Left cardiac atrium (tissue), 4 donors: ENCODE measurements at regions not wholly inside any gene's neighbourhood (a gene's known extent, or its start where the extent isn't known, plus 50 kb on each side); places are given as distances from the start of the nearest gene placed in this dataset.
"Not testable (repeated sequence)": the region's sequence is repeated elsewhere in the genome, so short reads cannot be mapped to it uniquely, and the experiment has no call there.

Source experiments
- ATAC-seq, 2 donors: fragments of 200-7000 bp; cut with Tn5 transposase; one replicate each; pipeline ENCODE4 v1.9.1; 2020; ENCODE audit warnings: mild to moderate bottlenecking in 2 of 2, moderate library complexity in 2 of 2
- DNase-seq: peaks from one replicate; pipeline ENCODE4 v3.0.0-alpha.2; 2020
- intact Hi-C, 2 donors: fragments of 100-400 bp; cut with DNase I; formaldehyde crosslinking; loops; one replicate each; pipeline versions ENCODE4 v1.14.1 to v1.15.1; 2022 to 2023
- donor health status: DM: no; HTN: yes; CAD: no.
- donor health status: DM: no; HTN: yes; CAD: no; lungs with severe emphysema.
- donor health status: DM: yes; HTN: yes; CAD: no.
- donor health status: Dilated cardiomyopathy.

DNA sequence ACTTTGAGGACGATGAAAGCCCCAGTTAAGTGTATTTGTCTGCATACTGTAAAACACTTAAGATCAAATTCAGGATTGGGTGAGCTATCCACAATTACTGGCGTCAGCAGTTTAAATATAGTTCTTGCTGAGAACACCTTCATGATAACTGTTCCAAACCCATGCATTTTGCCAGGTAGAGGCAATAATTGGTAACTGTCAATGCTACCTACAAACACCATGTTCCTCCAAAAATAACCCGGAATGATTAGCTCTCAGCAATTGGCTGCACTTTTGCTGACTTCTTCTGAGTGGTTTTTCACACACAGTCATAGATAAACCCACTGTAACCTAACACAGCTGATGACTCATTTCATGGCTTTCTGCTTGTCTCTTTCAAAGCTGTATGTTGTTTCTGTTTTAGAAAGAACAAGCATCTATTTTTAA, 1358.6 kb upstream of the GJE1 start:
- DNase-seq (no peak), ATAC-seq (peak; percentile 96 to 98)
- intact Hi-C loops, result no loop called here

DNA sequence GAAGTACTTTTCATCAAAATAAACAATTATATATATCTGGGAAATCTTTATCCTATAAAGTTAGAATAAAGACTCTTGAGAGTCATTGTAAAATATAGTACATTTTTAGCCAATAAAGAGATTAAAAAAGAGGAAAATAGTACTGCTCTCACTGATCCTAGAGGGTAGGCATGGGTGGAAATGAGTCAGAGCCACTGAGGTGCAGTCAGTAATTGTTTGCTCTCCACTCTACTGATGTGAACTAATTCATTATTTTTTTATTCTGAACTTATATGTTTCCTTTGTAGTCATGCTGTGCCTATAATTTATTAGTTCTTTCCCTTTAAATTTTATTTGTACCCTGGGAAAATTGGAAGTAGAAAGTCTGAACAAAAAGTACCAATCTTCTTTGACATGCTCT, 1359.4 kb upstream of the GJE1 start:
- intact Hi-C loops, result no loop called here
- DNase-seq (no peak), ATAC-seq (peak in 1 of 2 donors; percentile 51)

DNA sequence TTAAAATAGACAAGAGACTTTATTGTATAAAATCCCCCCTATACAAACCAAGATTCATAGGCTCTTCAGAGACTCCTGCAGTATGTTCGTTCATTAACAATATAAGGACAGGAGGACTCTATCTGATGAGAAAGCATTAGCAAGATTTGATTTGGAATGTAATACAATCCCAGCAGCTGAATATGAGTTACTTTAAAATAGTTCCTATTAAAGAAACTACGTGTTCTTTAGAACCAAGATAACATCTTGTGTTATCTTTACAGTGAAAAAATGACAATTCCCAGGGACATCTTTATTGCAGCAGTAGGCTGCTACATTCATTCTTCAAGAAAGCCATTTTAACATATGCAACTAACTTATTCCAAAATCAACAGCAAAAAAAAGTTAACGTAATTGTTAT, 1360.1 kb upstream of the GJE1 start:
- ATAC-seq, result no peak
- no peak for DNase-seq
- intact Hi-C loops, result no loop called here

DNA sequence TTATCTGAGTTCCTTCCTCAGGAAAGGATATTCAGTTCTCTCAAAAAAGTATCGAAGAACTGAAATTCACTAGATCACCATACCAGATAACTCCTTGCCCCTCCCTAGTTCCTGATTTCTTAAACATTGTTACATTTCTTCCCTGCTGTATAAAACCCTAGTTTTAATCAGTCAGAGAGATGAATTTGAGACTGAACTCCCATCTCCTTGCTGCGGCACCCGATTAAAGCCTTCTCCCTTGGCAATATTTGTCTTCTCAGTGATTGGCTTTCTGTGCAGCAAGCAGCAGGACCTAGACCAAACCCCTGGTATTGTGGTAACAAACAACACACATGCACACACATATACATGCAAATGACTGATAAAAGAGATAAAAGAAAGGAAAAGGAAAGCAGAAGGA, 1364.6 kb upstream of the GJE1 start:
- no peak for ATAC-seq
- intact Hi-C loops, result no loop called here
- no peak for DNase-seq

DNA sequence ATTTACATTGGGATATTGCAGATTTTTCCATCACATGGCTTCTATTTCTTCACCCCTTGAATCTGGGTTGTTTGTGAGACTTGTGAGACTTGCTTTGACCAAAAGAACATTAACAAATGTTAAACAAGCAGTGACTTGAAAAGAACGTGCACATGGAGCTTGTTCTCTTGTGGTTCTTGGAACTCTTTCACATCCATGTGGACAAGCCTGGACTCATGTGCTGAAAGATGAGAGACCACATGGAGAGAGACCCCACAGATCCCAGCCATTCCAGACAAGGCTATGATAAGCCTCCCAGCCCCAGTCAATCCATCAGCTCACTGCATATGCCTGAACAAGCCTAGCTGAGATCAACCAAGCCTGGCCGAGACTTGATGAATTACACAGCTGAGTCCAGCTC, 1365.7 kb upstream of the GJE1 start:
- ATAC-seq (no peak), DNase-seq (no peak)
- intact Hi-C loops, result no loop called here

DNA sequence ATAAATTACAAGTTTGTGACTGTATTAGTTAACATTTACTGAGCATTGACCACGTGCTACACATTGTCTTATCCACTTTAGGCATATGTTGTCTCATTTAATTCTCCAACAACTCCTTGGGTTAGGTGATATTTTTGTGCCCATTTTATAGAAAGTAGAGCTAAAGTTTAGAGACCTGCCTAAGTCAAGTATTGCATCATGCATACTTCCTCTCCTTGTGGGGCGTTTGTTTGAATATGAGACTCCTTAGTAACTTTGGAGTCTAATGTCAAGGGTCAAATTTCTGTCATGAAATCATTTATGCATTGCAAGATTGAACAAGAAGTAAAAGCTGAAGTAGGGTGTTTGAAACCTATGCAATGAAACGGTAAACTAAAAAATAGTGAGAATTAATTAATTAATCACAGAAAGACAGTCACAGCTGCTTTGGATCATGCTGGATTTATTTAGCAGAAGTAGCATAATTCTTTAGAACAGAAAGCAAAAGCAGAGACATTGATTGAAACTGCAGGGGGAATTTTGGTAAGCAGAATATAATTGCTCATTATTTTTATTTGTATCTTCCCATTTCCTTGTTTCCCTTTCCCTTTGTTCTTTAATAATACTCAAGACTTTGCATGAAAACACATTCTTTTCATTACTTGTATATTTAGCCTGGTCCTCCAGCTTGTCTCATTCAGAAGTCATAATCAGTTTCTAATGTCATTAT, 1374.4 kb upstream of the GJE1 start:
- intact Hi-C loops, result no loop called here
- ATAC-seq, result no peak
- DNase-seq, result no peak

DNA sequence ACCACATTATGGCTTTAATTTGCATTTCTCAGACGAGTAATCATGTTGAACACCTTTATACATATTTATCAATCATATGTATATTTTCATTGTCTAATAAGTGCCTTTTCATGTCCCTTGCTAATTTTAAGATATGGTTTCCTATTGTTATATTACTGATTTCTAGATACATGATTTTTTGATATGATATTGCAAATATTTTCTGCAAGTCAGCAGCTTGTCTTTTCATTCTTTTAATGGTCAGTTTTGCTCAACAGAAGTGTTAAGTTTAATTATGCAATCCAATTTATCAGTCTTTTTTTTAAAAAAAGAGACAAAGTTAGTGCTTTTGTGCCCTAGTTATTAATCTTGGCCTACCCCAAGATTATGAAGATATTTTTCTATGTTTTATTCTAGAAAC, 1377.8 kb upstream of the CITED2 start:
- intact Hi-C loops, result no loop called here
- DNase-seq (no peak), ATAC-seq (no peak)

DNA sequence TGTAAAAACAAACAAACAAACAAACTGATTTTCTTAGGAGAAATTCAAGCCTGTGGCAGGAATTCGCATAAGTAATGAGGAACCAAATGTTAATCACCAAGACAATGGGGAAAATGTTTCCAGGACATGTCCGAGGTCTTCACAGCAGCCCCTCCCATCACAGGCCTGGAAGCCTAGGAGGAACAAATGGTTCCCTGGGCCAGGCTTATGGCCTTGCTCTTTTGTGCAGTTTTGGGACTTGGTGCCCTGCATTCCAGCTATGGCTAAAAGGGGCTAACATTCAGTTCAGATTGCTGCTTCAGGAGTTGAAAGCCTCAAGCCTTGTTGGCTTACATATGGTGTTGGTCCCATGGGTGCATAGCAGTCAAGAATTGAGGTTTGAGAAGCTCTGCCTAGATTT, 1372.7 kb upstream of the CITED2 start:
- DNase-seq, result no peak
- intact Hi-C loops, result no loop called here
- ATAC-seq, result no peak

DNA sequence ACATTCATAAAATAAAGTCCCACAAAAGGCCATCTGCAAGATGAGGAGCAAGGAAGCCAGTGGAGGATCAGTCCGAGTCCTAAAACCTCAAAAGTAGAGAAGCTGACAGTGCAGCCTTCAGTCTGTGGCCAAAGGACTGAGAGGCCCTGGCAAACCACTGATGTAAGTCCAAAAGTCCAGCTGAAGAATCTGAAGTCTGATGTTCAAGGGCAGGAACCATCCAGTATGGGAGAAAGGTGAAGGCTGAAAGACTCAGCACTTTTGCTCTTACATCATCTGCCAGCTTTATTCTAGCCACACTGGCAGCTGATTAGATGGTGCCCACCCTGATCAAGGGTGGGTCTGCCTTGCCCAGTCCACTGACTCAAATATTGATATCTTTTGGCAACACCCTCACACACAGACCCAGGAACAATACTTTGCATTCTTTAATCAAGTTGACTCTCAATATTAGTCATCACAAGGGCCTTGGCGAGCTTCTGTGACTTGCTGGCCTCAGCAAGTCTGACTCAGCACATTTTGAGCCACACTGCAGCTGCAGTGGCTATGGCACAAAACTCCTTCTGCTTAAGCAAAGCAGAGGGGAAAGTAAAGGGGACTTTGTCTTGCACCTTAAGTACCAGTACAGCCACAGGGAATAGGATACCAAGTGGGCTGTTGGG, 1370.3 kb upstream of the CITED2 start:
- ATAC-seq, result no peak
- intact Hi-C loops, result no loop called here
- DNase-seq, result no peak

DNA sequence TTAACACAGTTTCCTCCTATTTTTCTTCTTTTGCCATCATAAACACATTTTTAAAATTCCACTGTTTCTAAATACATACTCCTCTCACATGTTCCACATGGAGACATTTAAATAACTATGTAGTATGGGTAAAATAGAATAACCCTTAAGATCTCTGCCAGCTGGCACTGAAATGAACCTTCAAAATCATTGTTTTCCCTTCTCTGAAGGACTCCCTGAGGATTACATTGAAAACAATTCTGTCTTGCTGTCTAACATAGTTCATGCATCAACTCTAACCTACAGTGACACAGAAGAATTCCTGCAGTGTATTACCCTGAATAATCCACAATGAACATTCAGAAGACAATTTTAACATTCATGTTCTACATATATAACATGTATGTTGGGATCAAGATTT, 1361.8 kb upstream of the CITED2 start:
- intact Hi-C loops, result no loop called here
- ATAC-seq (no peak), DNase-seq (no peak)

DNA sequence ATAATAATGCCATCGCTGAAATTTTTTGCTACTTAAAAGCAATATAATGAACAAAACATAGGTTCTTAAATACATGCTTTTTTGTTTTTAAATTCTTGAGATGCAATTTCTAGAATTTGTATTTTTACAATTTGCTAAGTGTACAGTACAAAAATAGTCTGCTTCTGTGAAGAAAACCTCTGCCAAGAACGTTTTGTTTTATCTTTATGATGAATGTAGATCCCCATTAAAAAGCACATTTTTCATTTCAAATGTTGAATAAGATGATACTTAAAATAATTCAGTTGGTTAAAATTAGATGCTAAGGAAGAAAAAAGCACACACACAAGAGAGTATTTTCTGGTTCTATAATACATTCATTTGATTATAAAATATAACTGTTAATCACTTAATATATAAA, 1358.5 kb upstream of the CITED2 start:
- intact Hi-C loops, result no loop called here
- ATAC-seq (no peak), DNase-seq (no peak)

DNA sequence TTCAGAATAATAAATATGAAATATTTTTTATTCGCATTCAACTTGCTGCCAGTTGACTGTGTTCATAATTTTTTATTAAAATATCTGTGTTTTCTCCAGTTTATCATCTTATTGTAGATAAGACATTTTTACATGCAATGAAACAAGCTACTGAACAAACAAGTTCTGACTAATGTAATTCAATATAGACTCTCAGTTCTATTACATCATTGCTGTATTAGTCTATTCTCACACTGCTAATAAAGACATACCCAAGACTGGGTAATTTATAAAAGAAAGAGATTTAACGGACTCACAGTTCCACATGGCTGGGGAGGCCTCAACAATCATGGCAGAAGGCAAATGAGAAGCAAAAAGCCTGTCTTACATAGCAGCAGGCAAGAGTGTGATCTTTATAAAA, 1357.7 kb upstream of the CITED2 start:
- intact Hi-C loops, result no loop called here
- ATAC-seq, result no peak
- no peak for DNase-seq

DNA sequence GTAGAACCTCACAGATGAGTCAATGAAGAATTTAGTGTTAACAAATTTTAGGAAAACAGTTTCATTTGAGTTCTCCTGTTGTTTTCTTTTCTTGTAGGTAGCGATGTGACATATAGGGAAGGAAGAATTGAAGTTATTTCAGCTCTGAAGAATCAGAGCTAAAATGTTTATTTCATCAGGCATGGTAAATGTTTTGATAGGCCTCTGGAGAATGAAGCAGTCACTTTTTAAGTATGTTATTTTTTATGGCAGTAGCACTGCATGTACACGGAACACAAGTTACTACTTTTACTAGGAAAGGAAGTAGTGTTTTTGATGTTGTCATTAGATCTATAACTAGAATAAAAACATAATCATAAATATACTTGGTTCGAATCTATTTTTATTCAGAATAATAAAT, 1357.3 kb upstream of the CITED2 start:
- ATAC-seq (no peak), DNase-seq (no peak)
- intact Hi-C loops, result no loop called here

DNA sequence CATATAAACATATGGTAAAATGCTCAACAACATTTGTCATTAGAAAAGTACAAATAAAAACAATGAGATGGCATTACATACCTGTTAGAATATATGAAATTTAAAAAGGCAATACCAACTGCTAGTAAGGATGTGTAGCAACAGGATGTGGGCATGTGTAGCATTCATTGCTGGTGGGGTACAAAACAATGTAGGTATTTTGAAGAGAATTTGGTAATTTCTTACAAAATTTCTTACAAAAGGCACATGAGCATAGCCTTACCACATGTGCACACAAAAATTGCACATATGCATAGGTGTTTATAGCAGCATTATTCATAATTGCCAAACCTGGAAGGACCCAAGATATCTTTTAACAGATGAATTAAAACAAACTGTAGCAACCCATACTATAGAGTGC, 1355.1 kb upstream of the CITED2 start:
- no peak for ATAC-seq
- DNase-seq, result no peak
- intact Hi-C loops, result no loop called here

DNA sequence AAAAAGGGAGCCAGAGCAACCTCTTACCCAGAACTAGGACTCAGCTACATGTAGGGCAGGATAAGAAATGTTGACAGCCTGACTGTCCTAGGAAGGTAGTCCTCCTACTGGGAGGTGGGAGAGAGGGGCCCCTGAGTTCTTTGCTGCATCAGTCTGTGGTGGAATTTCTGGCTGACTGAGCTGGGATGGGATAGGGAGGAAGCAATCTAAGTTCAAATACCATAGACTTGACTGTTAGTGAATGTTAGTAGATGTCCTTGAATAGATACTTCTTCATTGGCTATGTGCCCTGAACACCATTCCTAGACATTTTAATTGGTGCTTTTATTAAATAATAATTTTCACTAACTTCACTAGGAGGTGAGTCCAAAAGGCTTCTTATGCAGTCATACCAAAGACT, 1343.6 kb upstream of the CITED2 start:
- DNase-seq (no peak), ATAC-seq (no peak)
- intact Hi-C loops, result no loop called here

DNA sequence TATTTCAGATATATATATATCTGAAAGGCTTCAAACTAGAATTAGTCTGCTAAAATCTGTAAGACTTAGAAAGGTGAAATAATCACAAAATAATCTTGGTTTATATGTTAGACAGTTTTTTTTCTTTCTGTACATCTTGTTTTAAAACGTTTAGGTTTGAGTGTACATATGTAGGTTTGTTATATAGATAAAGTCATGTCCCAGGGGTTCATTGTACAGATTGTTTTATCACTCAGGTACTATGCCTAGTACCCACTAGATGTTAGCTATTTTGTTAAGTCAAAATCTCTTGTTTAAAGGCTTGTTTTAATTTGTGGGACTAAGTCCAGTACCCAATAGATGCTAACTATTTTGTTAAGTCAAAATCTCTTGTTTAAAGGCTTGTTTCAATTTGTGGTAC, 1339.0 kb upstream of the CITED2 start:
- intact Hi-C loops, result no loop called here
- ATAC-seq (no peak), DNase-seq (no peak)

DNA sequence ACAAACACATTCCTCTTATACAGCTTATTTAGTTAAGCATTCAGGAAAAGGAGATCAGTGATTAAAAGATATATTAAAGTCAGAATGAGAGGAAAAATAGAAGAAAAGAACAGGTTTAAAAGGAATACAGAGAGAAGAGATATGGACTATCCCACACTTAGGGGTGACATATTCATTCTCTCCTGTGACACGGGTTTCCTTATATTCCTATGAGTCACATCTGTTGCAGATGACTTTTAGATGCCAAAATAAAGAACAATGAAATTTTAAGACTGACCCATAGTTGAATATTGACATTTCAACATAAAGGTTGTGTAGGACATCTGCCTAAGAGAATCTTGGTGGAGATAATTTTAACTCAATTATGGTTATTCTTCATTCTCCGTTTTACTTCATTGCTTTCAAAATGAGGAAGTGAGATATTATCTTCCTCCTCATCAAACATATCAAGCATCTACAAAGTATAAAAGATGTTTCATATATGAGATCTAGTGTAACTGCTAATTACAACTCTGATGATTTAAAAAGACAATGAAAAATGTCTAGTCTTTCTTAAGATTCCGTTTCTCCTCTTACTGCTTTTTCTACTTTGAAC, 1336.7 kb upstream of the CITED2 start:
- intact Hi-C loops, result no loop called here
- ATAC-seq (no peak), DNase-seq (no peak)

DNA sequence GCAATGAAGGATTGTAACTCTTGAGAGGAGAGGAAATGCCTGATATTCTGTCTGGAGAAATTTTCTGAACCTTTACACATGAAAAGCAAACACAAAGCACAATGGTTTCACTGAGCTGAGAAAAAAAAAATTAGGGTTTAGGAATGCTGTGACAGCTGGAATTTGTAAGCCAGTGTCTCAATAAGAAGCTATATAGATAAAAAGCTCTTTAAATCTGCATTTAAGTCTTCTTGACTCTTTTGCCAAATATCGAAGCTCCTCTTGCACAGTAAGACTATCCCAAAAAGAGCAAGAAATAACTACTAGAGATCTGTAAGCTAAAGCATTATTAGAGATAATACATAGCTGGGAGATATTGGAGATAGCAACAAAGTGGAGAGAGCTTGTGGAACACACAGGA, 1334.0 kb upstream of the CITED2 start:
- DNase-seq (no peak), ATAC-seq (no peak)
- intact Hi-C loops, result no loop called here

DNA sequence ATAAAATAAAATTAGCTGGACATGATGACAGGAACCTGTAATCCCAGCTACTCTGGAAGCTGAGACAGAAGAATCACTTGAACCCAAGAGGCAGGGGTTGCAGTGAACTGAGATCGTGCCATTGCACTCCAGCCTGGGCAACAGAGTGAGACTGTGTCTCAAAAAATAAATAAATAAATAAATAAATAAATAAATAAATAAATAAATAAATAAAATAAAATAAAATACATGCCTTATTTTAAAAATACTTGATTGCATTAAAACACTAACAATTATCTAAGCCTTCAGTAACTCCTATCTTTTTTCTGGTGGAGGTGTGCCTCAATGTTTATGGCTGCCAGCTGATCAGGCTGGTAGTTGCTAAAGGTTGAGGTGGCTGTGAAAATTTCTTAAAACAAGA, 1329.6 kb upstream of the CITED2 start:
- ATAC-seq, DNase-seq, intact Hi-C loops: not testable (repeated sequence)

DNA sequence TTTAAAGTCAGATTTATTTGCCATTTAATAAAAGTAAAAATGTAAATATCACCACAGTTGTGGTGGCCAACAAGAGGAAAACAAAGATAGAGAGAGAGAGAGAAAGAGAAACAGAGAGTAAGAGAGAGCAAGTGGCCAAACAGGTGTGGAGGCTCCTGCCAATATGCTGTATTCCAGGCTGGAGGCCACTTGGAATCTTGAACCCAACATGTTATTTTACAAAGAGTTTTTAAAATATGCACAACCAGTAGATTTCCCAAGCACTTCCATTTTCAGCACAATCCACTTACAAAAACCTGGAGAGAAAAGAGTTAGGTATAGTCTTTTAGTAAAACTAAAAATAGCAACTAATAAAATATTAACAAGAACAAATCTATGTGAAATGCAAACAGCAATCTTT, 1323.1 kb upstream of the CITED2 start:
- ATAC-seq, result no peak
- intact Hi-C loops, result no loop called here
- no peak for DNase-seq
